ENCODE measurements at regions not wholly inside any gene's neighbourhood (a gene's known extent, or its start where the extent isn't known, plus 50 kb on each side); places are given as distances from the start of the nearest gene placed in this dataset.
"Not testable (repeated sequence)": the region's sequence is repeated elsewhere in the genome, so short reads cannot be mapped to it uniquely, and the experiment has no call there.

DNA sequence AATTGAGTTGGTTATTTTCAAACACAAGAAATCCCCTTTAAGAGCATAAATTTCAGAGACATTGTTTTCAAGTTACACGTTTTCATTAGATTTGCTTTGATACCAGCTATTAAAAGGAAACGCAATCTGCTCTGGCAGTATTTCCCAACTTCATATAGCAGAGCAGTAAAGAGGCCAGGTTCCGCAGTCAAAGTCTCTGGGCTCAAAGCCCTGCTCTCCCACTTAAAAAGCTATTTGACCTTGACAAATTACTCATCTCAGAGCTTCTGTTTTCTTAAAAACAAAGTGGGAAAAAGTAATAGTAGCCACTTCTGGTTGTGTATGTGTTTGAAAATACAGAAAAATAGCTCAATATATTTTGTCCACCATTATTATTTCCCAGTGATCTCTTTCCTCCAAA lies 89.7 kb upstream of the CDYL2 start:
- intact Hi-C loops (cut with DNase I; ENCODE audit: low total_unique reads), result no loop called here
- DNase-seq, result no peak
- 68 to 76% (median 71%) methylated on average over 3 of the region's 3 CpGs for WGBS, 5 donors
- Histone ChIP-seq H3K9me3 (no peaks in the 10 kb centered on the region), H3K4me1 (no peaks in the 10 kb centered on the region), H3K27ac (no peak overlapping the region), H3K36me3 (no peaks in the 10 kb centered on the region), H3K27me3 (replicated peaks in 1 of 7) (no peaks in the 10 kb centered on the region), H3K4me3 (no peak overlapping the region)
- TF ChIP-seq POLR2A (IDR thresholded peaks at IDR 0.05), result no peak
- TF ChIP-seq, protein P1, sequence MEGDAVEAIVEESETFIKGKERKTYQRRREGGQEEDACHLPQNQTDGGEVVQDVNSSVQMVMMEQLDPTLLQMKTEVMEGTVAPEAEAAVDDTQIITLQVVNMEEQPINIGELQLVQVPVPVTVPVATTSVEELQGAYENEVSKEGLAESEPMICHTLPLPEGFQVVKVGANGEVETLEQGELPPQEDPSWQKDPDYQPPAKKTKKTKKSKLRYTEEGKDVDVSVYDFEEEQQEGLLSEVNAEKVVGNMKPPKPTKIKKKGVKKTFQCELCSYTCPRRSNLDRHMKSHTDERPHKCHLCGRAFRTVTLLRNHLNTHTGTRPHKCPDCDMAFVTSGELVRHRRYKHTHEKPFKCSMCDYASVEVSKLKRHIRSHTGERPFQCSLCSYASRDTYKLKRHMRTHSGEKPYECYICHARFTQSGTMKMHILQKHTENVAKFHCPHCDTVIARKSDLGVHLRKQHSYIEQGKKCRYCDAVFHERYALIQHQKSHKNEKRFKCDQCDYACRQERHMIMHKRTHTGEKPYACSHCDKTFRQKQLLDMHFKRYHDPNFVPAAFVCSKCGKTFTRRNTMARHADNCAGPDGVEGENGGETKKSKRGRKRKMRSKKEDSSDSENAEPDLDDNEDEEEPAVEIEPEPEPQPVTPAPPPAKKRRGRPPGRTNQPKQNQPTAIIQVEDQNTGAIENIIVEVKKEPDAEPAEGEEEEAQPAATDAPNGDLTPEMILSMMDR (IDR thresholded peaks at IDR 0.05 in 8 of 11, conservative IDR thresholded peaks at IDR 0.05 in 3 of 11), result no peak
- TF ChIP-seq POLR2AphosphoS5 (IDR thresholded peaks at IDR 0.05), result no peak

GRCh38 chr16:80893686-80894085 lies 89.3 kb upstream of the CDYL2 start:
- DNase-seq, result no peak
- Histone ChIP-seq H3K4me3 (no peak overlapping the region), H3K9me3 (no peaks in the 10 kb centered on the region), H3K27ac (no peak overlapping the region), H3K27me3 (replicated peaks in 1 of 7) (no peaks in the 10 kb centered on the region), H3K36me3 (no peaks in the 10 kb centered on the region), H3K4me1 (no peaks in the 10 kb centered on the region)
- no peak for TF ChIP-seq POLR2AphosphoS5 (IDR thresholded peaks at IDR 0.05)
- TF ChIP-seq, protein P1 (IDR thresholded peaks at IDR 0.05 in 8 of 11, conservative IDR thresholded peaks at IDR 0.05 in 3 of 11), result no peak
- no peak for TF ChIP-seq POLR2A (IDR thresholded peaks at IDR 0.05)
- 80 to 89% (median 86%) methylated on average over 6 of the region's 6 CpGs for WGBS, 5 donors
- intact Hi-C loops (cut with DNase I; ENCODE audit: low total_unique reads), result no loop called here

DNA sequence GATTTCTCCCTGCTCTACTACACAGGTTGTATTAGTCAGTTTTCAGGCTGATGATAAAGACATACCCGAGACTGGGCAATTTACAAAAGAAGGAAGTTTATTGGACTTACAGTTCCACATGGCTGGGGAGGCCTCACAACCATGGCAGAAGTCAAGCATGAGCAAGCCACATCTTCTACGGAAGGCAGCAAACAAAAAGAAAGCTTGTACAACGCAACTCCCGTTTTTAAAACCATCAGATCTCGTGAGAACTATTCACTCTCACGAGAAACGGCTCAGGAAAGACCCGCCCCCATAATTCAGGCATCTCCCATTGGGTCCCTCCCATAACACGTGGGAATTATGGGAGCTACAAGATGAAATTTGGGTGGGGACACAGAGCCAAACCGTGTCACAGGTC lies 88.0 kb upstream of the CDYL2 start:
- H3K4me1 ChIP-seq; DNase-seq; H3K4me3 ChIP-seq; H3K27ac ChIP-seq; intact Hi-C loops (cut with DNase I; ENCODE audit: low total_unique reads); H3K36me3 ChIP-seq; H3K27me3 ChIP-seq (replicated peaks in 1 of 7); H3K9me3 ChIP-seq: not testable (repeated sequence)
- 78 to 84% (median 81%) methylated on average over 10 of the region's 10 CpGs for WGBS, 5 donors

- no peaks in the 10 kb centered on the region for H3K27me3 ChIP-seq (replicated peaks in 1 of 7)
- WGBS, 5 donors, result 70 to 85% (median 79%) methylated on average over 4 of the region's 4 CpGs
Measured at GRCh38 chr16:80889779-80890359, 85.5 kb upstream of the CDYL2 start.

More at GRCh38 chr16:80889779-80890359, 85.5 kb upstream of the CDYL2 start:
- Histone ChIP-seq H3K36me3 (no peaks in the 10 kb centered on the region), H3K27ac (no peak overlapping the region), H3K9me3 (no peaks in the 10 kb centered on the region), H3K4me1 (no peaks in the 10 kb centered on the region), H3K4me3 (no peak overlapping the region)
- TF ChIP-seq POLR2AphosphoS5 (IDR thresholded peaks at IDR 0.05), result no peak
- TF ChIP-seq POLR2A (IDR thresholded peaks at IDR 0.05), result no peak
- TF ChIP-seq, protein P1 (IDR thresholded peaks at IDR 0.05 in 8 of 11, conservative IDR thresholded peaks at IDR 0.05 in 3 of 11), result no peak
- DNase-seq, result no peak
- intact Hi-C loops (cut with DNase I; ENCODE audit: low total_unique reads), result no loop called here

Data from spleen (tissue), 11 donors.